ENCODE measurements at regions not wholly inside any gene's neighbourhood (a gene's known extent, or its start where the extent isn't known, plus 50 kb on each side); places are given as distances from the start of the nearest gene placed in this dataset.

DNA sequence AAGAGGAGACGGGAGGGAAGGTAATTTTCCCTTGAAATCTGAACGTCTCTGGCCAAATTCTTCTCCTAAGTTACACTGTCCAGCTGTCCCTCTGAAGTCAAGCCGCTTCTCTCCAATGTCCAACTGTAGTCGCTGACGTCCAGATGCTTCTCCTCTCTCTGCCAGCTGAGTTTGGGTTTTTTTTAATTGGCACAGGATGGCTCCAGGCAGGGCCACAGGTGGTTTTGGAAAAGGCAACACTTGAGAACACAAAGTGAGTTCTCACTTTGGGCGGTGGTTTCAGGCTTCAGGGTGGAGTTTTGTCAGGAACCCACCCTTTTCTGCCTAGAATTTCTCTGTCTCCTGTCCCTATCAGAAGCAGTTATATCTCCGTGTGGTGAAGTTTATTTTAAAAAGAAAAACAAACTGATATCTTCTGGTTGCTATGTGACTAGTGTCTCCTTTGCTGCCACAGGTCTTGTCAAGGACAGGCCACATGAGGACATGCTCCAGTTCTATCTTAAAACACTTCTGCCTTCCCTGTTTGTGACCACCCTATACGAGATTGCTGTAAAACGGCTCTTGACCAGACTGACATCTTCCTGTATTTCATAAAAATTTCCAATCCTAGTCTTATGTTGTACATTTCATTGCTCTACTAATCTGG is 472.3 kb upstream of the ADGRL4 start:
- Histone ChIP-seq H3K27me3 (replicated peaks in 1 of 7) (no peaks in the 10 kb centered on the region), H3K4me1 (no peaks in the 10 kb centered on the region), H3K9me3 (peaks cover 0 to 18% (median 6%) of the 10 kb centered on the region in 8 donors), H3K4me3 (no peak overlapping the region), H3K36me3 (no peaks in the 10 kb centered on the region), H3K27ac (no peak overlapping the region)
- 77 to 96% (median 85%) methylated on average over 9 of the region's 9 CpGs for WGBS, 5 donors
- intact Hi-C loops (cut with DNase I; ENCODE audit: low total_unique reads): no loop called here
- TF ChIP-seq POLR2A (IDR thresholded peaks at IDR 0.05) (no peak), POLR2AphosphoS5 (IDR thresholded peaks at IDR 0.05) (no peak)
- TF ChIP-seq, protein P1, sequence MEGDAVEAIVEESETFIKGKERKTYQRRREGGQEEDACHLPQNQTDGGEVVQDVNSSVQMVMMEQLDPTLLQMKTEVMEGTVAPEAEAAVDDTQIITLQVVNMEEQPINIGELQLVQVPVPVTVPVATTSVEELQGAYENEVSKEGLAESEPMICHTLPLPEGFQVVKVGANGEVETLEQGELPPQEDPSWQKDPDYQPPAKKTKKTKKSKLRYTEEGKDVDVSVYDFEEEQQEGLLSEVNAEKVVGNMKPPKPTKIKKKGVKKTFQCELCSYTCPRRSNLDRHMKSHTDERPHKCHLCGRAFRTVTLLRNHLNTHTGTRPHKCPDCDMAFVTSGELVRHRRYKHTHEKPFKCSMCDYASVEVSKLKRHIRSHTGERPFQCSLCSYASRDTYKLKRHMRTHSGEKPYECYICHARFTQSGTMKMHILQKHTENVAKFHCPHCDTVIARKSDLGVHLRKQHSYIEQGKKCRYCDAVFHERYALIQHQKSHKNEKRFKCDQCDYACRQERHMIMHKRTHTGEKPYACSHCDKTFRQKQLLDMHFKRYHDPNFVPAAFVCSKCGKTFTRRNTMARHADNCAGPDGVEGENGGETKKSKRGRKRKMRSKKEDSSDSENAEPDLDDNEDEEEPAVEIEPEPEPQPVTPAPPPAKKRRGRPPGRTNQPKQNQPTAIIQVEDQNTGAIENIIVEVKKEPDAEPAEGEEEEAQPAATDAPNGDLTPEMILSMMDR (IDR thresholded peaks at IDR 0.05 in 8 of 11, conservative IDR thresholded peaks at IDR 0.05 in 3 of 11): no peak
- DNase-seq: no peak

- no peak for DNase-seq
- H3K4me3 ChIP-seq: no peak overlapping the region
- peaks cover 0 to 18% (median 6%) of the 10 kb centered on the region in 8 donors for H3K9me3 ChIP-seq
- no peaks in the 10 kb centered on the region for H3K36me3 ChIP-seq
- WGBS, 5 donors: 90 to 95% (median 94%) methylated on average over 19 of the region's 19 CpGs
- H3K27me3 ChIP-seq (replicated peaks in 1 of 7): no peaks in the 10 kb centered on the region
- H3K4me1 ChIP-seq: no peaks in the 10 kb centered on the region
- H3K27ac ChIP-seq: no peak overlapping the region
- TF ChIP-seq POLR2AphosphoS5 (IDR thresholded peaks at IDR 0.05): no peak
- no peak for TF ChIP-seq POLR2A (IDR thresholded peaks at IDR 0.05)
- TF ChIP-seq, protein P1 (IDR thresholded peaks at IDR 0.05 in 8 of 11, conservative IDR thresholded peaks at IDR 0.05 in 3 of 11): no peak
- intact Hi-C loops (cut with DNase I; ENCODE audit: low total_unique reads): no loop called here
Measured at GRCh38 chr1:79478160-79478559, 471.6 kb upstream of the ADGRL4 start.

DNA sequence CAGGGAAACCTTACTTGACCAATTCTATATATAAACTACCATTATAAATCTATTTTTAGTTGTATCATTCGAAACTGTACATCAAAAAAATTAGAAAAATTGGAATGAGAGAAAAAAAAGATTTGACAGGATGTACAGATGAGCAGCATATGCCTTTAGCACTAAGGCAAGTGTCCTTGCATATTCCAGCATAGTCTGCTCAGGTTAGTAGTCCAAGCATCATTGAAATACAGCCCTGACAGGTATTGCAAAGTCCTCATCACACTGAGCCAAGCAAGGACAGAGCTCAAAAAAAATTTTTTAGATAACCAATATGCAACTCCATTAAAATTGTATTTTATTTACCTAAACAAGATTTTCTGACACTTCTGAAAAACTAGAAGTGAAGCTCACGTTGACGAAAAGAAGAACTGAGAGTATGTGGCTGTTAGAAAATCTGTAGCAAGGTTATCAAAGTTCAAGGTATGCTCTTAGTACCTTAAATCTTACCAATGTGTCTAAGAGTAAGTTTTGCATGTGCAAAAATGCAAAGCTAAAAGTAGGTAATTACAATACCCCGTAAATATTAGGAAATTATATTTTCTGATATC is 465.6 kb upstream of the ADGRL4 start:
- Histone ChIP-seq H3K36me3 (no peaks in the 10 kb centered on the region), H3K4me1 (no peaks in the 10 kb centered on the region), H3K27me3 (replicated peaks in 1 of 7) (no peaks in the 10 kb centered on the region), H3K4me3 (no peak overlapping the region), H3K9me3 (no peaks in the 10 kb centered on the region), H3K27ac (no peak overlapping the region)
- TF ChIP-seq POLR2A (IDR thresholded peaks at IDR 0.05): no peak
- TF ChIP-seq, protein P1 (IDR thresholded peaks at IDR 0.05 in 8 of 11, conservative IDR thresholded peaks at IDR 0.05 in 3 of 11): no peak
- TF ChIP-seq POLR2AphosphoS5 (IDR thresholded peaks at IDR 0.05): no peak
- WGBS, 5 donors: 66 to 81% (median 70%) methylated on average over 4 of the region's 4 CpGs
- intact Hi-C loops (cut with DNase I; ENCODE audit: low total_unique reads): no loop called here
- no peak for DNase-seq

DNA sequence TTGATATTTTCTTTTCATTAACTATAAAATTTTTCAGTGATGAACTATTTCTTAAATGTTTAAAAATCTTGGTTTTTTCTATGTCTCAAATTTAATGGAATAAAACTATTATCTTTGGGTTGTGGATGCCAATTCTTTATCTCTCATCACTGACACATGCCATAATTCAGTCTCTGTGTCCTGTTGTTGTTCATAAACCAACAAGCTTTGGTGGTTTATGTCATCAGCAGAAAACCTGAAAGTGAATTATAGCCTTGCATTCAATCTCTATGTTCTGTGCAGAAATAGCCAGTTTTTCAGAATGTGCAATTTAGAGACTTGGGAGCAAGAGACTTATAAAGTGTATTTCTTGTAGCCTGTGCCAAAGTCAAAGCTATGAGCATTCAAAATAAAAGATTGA is 462.6 kb upstream of the ADGRL4 start:
- no peaks in the 10 kb centered on the region for H3K36me3 ChIP-seq
- H3K4me1 ChIP-seq: no peaks in the 10 kb centered on the region
- H3K27ac ChIP-seq: no peak overlapping the region
- H3K4me3 ChIP-seq: no peak overlapping the region
- no peak for DNase-seq
- no peaks in the 10 kb centered on the region for H3K27me3 ChIP-seq (replicated peaks in 1 of 7)
- TF ChIP-seq, protein P1 (IDR thresholded peaks at IDR 0.05 in 8 of 11, conservative IDR thresholded peaks at IDR 0.05 in 3 of 11): no peak
- TF ChIP-seq POLR2A (IDR thresholded peaks at IDR 0.05): no peak
- no peak for TF ChIP-seq POLR2AphosphoS5 (IDR thresholded peaks at IDR 0.05)
- peaks cover 0 to 5% (median 0%) of the 10 kb centered on the region in 8 donors for H3K9me3 ChIP-seq
- intact Hi-C loops (cut with DNase I; ENCODE audit: low total_unique reads): no loop called here
